GM21786 (cell line): ENCODE measurements at regions not wholly inside any gene's neighbourhood (a gene's known extent, or its start where the extent isn't known, plus 50 kb on each side); places are given as distances from the start of the nearest gene placed in this dataset.

ENCODE experiments used
- ATAC-seq: cut with Tn5 transposase; IDR thresholded peaks from one replicate; pipeline ENCODE4 v1.9.1; 2021; ENCODE audit not compliant: unreplicated experiment

GRCh38 chr14:98445718-98446117, 826.3 kb downstream of the BCL11B start:
- no peak for ATAC-seq

GRCh38 chr14:98446508-98446907, 825.5 kb downstream of the BCL11B start:
- ATAC-seq, result no peak

GRCh38 chr14:98456231-98456630, 815.8 kb downstream of the BCL11B start:
- ATAC-seq, result no peak

GRCh38 chr14:98458702-98459101, 813.3 kb downstream of the BCL11B start:
- ATAC-seq, result no peak

- no peak for ATAC-seq
These were observed 809.1 kb downstream of the BCL11B start for GRCh38 chr14:98462908-98463307.

- no peak for ATAC-seq
These were observed 805.2 kb downstream of the BCL11B start for GRCh38 chr14:98466807-98467206.

GRCh38 chr14:98470663-98471062, 801.3 kb downstream of the BCL11B start:
- no peak for ATAC-seq

- ATAC-seq, result no peak
These were observed 797.1 kb downstream of the BCL11B start for GRCh38 chr14:98474900-98475299.

- ATAC-seq, result no peak
These were observed 794.1 kb downstream of the BCL11B start for GRCh38 chr14:98477935-98478334.

GRCh38 chr14:98489115-98489514, 782.9 kb downstream of the BCL11B start:
- ATAC-seq, result no peak

GRCh38 chr14:98494582-98494981, 777.4 kb downstream of the BCL11B start:
- no peak for ATAC-seq

GRCh38 chr14:98498019-98498885, 773.7 kb downstream of the BCL11B start:
- no peak for ATAC-seq

GRCh38 chr14:98501335-98501734, 770.7 kb downstream of the BCL11B start:
- no peak for ATAC-seq

GRCh38 chr14:98501836-98502235, 770.2 kb downstream of the BCL11B start:
- ATAC-seq, result no peak

GRCh38 chr14:98503086-98503815, 768.7 kb downstream of the BCL11B start:
- no peak for ATAC-seq

- ATAC-seq, result no peak
These were observed 764.7 kb downstream of the BCL11B start for GRCh38 chr14:98507264-98507663.

GRCh38 chr14:98510392-98510791, 761.6 kb downstream of the BCL11B start:
- ATAC-seq, result no peak

- ATAC-seq, result no peak
These were observed 759.3 kb downstream of the BCL11B start for GRCh38 chr14:98512501-98513251.

GRCh38 chr14:98513558-98513957, 758.4 kb downstream of the BCL11B start:
- no peak for ATAC-seq

GRCh38 chr14:98514016-98514415, 758.0 kb downstream of the BCL11B start:
- ATAC-seq, result no peak

- ATAC-seq, result no peak
These were observed 735.7 kb downstream of the BCL11B start for GRCh38 chr14:98536256-98536655.

GRCh38 chr14:98542316-98542715, 729.7 kb downstream of the BCL11B start:
- ATAC-seq, result no peak
